ENCODE measurements at regions not wholly inside any gene's neighbourhood (a gene's known extent, or its start where the extent isn't known, plus 50 kb on each side); places are given as distances from the start of the nearest gene placed in this dataset.
"Not testable (repeated sequence)": the region's sequence is repeated elsewhere in the genome, so short reads cannot be mapped to it uniquely, and the experiment has no call there.

DNA sequence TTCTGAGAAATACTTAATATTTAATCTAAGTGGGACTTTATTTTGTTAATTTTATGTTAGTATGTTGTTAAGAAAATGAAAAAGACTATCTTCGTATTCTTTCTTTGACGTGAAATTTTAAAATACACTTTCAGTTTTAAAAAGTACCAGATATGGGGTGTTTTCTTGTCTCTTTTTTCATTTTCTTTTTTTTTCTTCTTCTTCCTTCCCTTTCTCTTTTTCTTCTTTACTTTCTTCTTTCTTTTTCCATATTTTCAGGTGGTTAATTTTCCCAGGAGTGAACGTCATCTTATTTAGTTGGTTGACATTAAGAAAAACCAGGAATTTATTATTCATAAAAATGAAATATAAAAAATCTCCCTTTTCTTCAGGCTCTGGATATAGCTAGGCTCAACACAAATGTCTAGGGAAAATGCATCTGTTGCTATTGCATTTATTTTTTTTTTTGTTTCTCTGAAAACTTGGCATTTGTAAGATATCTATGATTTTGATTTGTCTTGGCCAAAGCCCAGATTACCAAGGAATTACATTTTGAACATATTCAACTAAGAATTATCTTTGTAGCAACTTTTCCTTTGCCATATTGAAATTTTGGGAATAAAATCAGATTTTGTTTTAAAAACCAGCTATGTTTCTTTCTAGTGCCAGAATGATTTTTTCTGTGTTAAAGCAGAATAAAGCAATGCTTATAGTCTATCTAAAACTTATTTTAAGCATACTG is 241.3 kb upstream of the FOXP2 start:
- TF ChIP-seq, protein P1, sequence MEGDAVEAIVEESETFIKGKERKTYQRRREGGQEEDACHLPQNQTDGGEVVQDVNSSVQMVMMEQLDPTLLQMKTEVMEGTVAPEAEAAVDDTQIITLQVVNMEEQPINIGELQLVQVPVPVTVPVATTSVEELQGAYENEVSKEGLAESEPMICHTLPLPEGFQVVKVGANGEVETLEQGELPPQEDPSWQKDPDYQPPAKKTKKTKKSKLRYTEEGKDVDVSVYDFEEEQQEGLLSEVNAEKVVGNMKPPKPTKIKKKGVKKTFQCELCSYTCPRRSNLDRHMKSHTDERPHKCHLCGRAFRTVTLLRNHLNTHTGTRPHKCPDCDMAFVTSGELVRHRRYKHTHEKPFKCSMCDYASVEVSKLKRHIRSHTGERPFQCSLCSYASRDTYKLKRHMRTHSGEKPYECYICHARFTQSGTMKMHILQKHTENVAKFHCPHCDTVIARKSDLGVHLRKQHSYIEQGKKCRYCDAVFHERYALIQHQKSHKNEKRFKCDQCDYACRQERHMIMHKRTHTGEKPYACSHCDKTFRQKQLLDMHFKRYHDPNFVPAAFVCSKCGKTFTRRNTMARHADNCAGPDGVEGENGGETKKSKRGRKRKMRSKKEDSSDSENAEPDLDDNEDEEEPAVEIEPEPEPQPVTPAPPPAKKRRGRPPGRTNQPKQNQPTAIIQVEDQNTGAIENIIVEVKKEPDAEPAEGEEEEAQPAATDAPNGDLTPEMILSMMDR (IDR thresholded peaks at IDR 0.05; ENCODE audit: insufficient read depth, low read length): no peak
- DNase-seq (ENCODE audit: low read depth): no peak
- H3K4me3 ChIP-seq (ENCODE audit: low read depth, low read length): no peak overlapping the region

DNA sequence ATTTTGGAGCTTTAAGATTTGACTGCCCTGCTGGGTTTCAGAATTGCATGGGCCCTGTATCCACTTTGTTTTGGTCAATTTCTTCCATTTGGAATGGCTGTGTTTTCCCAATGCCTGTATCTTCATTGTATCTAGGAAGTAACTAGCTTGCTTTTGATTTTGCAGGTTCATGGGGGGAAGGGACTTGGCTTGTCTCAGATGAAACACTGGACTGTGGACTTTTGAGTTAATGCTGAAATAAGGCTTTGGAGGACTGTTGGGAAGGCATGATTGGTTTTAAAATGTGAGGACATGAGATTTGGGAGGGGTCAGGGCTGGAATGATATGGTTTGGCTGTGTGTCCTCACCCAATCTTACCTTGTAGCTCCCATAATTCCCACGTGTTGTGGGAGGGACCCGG is 245.2 kb upstream of the FOXP2 start:
- not testable (repeated sequence) for DNase-seq (ENCODE audit: low read depth); H3K4me3 ChIP-seq (ENCODE audit: low read depth, low read length)

DNA sequence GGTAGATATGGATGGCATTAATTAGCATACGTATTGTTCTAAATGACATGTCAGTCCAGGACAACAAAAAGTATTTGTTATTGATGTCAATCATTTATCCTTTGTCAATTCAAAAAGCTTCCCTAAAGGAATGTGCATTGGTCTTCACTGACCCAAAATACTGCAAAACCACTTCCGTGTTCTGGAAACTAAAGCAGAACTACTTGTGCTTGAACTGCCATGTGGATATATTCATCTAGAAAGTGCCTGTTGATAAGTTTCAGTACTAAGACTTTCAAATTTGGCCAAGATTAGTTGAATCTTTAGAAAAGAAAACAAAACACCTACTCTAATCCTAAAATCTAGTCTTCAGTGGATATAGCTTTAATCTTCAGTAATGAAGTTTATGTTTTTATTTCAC is 242.1 kb upstream of the PPP1R3A start:
- DNase-seq (ENCODE audit: low read depth): no peak

GRCh38 chr7:114158854-114159253 is 240.0 kb upstream of the PPP1R3A start:
- DNase-seq (ENCODE audit: low read depth): no peak
- H3K4me3 ChIP-seq (ENCODE audit: low read depth, low read length): no peak overlapping the region
- TF ChIP-seq, protein P1 (IDR thresholded peaks at IDR 0.05; ENCODE audit: insufficient read depth, low read length): no peak

More for the DNA sequence above, 242.1 kb upstream of the PPP1R3A start:
- H3K4me3 ChIP-seq (ENCODE audit: low read depth, low read length): no peak overlapping the region
- TF ChIP-seq, protein P1 (IDR thresholded peaks at IDR 0.05; ENCODE audit: insufficient read depth, low read length): no peak

DNA sequence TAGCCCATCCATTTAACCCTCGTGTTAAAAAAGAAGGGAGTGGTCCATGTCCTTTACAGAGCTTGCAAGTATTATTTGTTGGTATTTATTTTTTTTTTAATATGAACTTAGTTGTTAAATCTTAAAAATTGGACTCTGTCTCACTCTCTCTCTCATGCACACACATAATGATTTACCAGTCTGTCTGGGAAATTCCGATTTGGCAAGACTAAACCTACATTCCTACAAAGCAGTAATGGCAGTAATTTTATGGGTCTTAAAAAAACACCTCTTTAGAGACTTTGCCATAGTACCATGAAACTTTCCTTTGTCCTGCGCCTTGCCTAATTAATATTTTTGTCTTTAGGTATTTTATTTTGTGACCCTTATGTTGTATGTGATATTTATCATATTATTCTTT is 239.5 kb upstream of the PPP1R3A start:
- no peak overlapping the region for H3K4me3 ChIP-seq (ENCODE audit: low read depth, low read length)
- DNase-seq (ENCODE audit: low read depth): no peak
- TF ChIP-seq, protein P1 (IDR thresholded peaks at IDR 0.05; ENCODE audit: insufficient read depth, low read length): no peak

DNA sequence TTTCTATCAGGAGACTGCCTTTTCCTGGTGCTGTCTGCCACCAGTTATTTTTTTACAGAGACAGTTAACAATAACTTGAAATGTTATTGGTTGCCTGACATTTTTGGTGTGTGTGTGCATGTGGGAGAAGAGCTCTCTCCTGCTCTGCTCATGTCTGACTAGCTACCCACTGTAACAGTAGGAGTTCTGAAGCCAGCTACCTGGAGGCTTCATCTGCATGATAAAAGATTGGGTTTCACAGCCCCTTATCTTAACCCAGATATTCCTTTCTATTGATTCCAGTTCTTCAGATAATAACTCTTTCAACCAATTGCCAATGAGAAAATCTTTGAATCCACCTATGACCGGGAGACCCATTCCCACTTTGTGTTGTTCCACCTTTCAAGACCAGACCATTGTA is 237.4 kb upstream of the PPP1R3A start:
- TF ChIP-seq, protein P1 (IDR thresholded peaks at IDR 0.05; ENCODE audit: insufficient read depth, low read length): no peak
- no peak for DNase-seq (ENCODE audit: low read depth)

DNA sequence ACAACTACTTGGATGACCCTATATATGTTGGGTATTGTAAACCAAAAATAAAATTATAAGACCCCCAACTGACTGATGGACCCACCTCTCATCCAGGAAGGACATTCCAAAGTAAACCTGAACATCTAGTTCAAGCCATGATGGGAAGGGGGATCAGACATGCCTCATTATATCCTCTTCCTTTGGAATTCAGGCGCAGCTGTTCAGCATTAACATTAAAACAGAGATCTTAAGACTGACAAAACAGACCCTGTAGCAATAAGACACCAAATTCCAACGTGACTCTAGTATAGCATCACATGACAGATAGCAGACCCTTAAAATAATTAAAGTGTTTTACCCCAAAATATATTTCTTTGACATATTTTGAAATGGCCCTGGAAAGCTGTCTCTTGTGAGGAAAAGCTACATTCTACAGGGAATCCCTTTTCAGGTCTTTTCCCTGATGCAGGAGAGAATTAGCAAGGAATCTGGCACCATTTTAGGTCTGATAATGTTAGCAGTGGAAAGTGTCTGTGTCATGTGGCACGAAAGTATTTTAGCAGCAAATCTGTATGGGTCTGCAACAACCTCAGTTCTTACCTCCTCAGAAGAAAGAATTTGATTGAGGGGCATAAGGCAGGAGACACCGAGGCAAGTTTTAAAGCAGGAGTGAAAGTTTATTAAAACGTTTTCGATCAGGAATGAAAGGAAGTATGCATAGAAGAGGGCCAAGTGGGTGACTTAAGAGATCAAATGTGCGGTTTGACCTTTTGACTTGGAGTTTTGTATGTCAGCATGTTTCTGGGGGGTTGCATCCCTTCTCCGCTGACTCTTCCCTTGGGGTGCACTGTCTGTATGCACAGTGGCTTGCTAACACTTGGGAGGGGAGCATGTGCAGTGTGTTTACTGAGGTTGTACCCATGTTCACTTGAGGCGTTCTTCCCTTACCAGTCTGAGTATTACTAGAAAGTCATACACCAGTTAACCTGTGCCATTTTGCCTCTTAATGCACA is 236.6 kb upstream of the PPP1R3A start:
- DNase-seq (ENCODE audit: low read depth): no peak
- TF ChIP-seq, protein P1 (IDR thresholded peaks at IDR 0.05; ENCODE audit: insufficient read depth, low read length): no peak
- H3K4me3 ChIP-seq (ENCODE audit: low read depth, low read length): no peak overlapping the region

More for the DNA sequence above, 237.4 kb upstream of the PPP1R3A start:
- H3K4me3 ChIP-seq (ENCODE audit: low read depth, low read length): no peak overlapping the region
